Heart left ventricle (tissue), 13 donors: ENCODE measurements at regions not wholly inside any gene's neighbourhood (a gene's known extent, or its start where the extent isn't known, plus 50 kb on each side); places are given as distances from the start of the nearest gene placed in this dataset.

ENCODE experiments used
- CTCF ChIP-seq, 12 donors: fragments of 200-600 bp; sonication (generic) in 4 of 12; IDR thresholded peaks; one replicate each; pipeline versions ENCODE4 v1.5.0 to v1.8.0; 2018 to 2022; ENCODE audit warnings: antibody characterized with exemption in 12 of 12, mild to moderate bottlenecking in 5 of 12
- POLR2A ChIP-seq, 2 donors: fragments of 450-650 bp; IDR thresholded peaks; one replicate each; pipeline ENCODE4 v1.6.1; 2017; ENCODE audit warnings: antibody characterized with exemption in 2 of 2, mild to moderate bottlenecking in 2 of 2, moderate library complexity in 2 of 2
- donor health status: ischemic (EF 13 %, LVEDD 7.1; RV severe dilation, severe dysfunction).
- donor health status: DM: no; HTN: yes; CAD: no.
- donor health status: DM: no; HTN: no; CAD: no.
- donor health status: ischemic (EF 25% LVEDD 6.9; RV normal size, moderate dysfunction).
- donor health status: ischemic (EF 25% LVEDD 5.7; RV mildly dilated, moderate dysfunction).
- donor health status: ischemic (EF 35%, LVEDD 5.7; RV mildly dilated, moderate dysfunction).
- donor health status: nonischemic (EF 11% LVEDD 7.7; RV severe dilation, severe dysfunction).
- donor health status: DM: yes; HTN: yes; CAD: no.
- donor health status: PGD.
- donor health status: ischemic (EF 29% LVEDD 5.4; RV normal size, mild dysfunction).
- donor health status: nonischemic (EF 23%, LVEDD 6.1; RV moderate dilation, normal function).

- no peak for TF ChIP-seq CTCF (IDR thresholded peaks at IDR 0.05)
- TF ChIP-seq POLR2A (IDR thresholded peaks at IDR 0.05): no peak
Measured at GRCh38 chr3:159233734-159234133, 431.9 kb downstream of the MFSD1 start.
